ENCODE measurements at regions not wholly inside any gene's neighbourhood (a gene's known extent, or its start where the extent isn't known, plus 50 kb on each side); places are given as distances from the start of the nearest gene placed in this dataset.

DNA sequence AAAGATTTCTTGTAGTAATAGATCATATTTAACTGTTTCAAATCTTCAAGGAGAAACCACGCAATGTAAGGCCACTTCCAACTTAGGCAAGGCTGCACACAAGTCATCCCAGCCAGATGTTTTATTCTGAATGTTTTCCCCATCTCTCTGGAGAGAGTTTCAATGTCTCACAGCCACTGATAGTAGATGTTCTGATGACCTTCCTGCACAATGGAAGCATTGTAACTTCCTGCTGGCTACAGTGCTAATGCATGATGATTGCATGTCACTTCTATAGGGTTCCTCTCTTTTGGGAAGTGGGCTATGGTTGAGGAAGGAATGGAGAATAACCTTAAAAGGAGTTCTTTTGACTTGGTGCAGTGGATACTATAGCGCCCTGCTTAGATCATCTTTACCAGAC, 328.0 kb downstream of the ZNF621 start:
- no peak for DNase-seq (ENCODE audit: low read depth)

GRCh38 chr3:40853474-40853873, 328.7 kb downstream of the ZNF621 start:
- DNase-seq (ENCODE audit: low read depth): no peak

DNA sequence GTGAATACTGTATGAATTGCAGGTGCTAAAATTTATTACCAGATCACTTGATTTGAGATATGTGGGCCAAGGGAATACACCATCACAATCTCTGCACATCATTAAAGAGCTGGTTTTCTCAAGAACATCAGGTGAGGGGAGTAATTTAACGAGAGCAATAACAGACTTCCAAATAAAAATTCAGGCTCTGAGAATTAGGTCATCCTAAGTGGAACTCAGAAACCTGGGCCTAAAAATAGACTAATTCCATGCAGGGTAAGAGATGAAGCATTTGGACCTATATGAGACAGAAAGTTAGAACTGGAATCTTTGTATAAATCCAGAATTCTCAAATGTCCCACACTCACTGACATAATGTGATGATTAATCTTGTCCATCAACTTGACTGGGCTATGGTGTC, 331.1 kb downstream of the ZNF621 start:
- no peak for DNase-seq (ENCODE audit: low read depth)

DNA sequence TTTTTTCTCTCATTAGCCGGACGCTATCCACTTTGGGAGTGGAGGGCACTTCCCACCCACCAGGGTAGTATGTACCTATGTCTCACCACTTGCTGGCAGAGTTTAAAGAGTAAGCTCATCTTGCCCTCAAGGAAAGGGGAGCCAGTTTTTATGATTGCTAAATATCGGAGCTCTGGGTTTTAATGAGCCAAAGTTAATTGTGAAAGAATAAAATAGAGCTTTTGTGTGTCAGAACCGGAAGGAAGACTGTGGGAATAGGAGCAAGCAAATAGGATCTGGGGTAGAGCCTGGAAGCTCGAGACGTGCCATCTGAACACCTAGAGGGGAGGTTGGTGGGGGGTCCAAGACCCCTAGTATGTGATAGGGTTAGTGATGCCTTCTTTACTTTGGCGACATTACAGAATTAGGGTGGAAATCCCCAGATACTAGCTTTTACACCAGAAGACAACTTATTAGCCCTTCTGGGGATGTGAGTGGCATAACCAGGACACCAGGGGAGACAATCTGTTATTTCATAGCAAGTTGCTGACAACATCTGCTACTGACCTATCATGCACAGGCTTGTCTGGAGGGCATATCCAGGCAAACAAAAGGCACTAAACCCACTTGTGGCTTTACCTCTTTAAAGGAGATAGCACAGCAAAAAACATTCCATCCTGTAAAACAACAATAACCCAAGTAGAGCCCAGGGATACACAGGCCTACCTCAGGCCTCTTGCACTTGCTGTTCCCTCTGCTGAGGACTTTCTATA, 333.8 kb downstream of the ZNF621 start:
- no peak for DNase-seq (ENCODE audit: low read depth)

GRCh38 chr3:40862946-40863345, 336.4 kb upstream of the CTNNB1 start:
- DNase-seq (ENCODE audit: low read depth): no peak

GRCh38 chr3:40864146-40864782, 335.0 kb upstream of the CTNNB1 start:
- no peak for DNase-seq (ENCODE audit: low read depth)

- no peak for DNase-seq (ENCODE audit: low read depth)
Observed at GRCh38 chr3:40864915-40865314, 334.4 kb upstream of the CTNNB1 start.

GRCh38 chr3:40867797-40868196, 331.5 kb upstream of the CTNNB1 start:
- no peak for DNase-seq (ENCODE audit: low read depth)

- DNase-seq (ENCODE audit: low read depth): no peak
Observed at GRCh38 chr3:40869013-40869412, 330.3 kb upstream of the CTNNB1 start.

DNA sequence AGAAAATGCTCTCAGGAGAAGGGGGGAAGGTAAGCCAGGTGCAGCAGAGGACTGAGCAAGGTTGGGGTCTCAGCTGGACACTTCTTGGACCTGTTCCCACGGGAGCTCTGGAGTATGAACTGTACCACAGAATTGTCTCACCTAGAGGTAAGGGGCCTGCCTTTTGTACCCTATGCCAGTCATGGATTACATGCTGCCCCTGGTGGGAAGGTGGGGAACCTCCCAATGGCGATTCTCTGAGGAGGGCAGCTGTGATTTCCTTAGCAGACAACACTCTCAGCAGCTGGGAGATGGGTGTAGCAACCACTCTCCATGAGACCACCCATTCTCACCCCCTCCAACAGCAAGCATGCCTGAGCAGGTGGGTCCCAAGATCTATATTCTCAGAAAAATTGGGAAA, 329.4 kb upstream of the CTNNB1 start:
- no peak for DNase-seq (ENCODE audit: low read depth)

DNA sequence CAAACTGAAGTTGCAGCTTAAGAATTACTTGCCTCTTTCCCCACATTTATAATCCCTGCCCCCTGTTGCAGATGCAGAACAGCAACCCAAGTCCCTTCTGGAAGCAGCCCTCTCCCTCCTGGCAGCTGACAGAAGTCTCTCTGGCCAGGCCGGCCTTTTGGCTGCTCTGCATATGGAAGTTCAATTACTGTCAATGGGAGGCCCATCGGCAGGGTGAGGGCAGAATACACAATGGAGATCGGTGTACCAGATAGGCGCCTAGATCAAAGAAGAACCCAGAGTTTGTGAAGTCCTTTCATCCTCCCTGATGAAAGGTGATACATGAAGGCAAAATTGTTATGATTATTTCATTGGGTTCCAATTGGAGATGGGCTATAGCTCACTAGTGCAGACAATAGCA, 327.9 kb upstream of the CTNNB1 start:
- DNase-seq (ENCODE audit: low read depth): no peak

DNA sequence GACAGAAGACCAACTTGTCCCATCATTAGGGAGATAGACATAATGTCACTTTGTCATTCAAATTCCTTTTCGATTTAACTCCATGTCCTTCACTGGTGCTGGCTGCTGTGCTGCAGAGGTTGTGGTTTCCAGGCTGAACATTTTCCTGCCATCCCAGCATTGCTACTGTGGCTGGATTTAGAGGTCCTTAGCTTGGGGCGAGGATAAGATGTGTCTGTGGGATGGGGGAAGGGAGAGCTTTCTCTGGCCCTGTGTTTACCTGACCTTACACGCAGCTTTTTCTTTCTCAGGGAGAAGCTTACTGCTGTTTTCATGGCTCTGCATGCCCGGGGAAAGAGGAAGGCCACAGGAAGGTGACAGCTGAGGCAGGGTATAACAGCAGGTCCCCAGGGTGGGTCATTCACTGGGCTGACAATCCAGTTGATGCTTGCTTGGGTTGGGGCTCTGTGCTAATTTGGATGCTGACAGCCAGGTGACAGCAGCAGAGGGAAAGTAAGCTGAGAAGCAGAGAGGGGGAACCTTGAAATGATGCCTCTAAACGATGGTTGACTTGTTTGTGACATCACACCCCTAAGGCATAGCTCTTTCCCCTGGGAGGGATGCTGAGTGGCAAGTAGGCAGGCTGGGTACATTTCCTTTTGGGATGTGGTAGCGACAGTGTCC, 326.9 kb upstream of the CTNNB1 start:
- no peak for DNase-seq (ENCODE audit: low read depth)

DNA sequence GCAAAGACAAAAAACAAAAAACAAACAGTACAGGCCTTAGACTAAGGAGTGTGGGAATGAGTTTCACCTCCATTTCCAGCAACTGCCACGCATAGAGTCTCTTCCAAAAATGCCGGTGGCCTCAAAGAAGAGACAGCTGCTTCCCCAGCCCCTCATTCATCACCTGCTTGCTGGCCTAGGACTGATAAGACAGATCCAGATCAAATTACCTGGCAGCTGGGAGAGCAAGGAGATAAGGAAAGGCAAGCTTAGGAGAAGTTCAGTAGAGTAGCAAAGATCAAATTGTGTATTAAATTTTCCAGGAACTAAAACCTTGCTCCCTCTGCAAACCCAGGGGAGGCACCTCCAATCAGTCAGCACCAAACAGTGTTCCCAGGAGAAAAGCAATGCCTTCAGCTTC, 325.8 kb upstream of the CTNNB1 start:
- DNase-seq (ENCODE audit: low read depth): peak; percentile 43

- no peak for DNase-seq (ENCODE audit: low read depth)
Observed at GRCh38 chr3:40873934-40874699, 325.2 kb upstream of the CTNNB1 start.

GRCh38 chr3:40875581-40875980, 323.7 kb upstream of the CTNNB1 start:
- no peak for DNase-seq (ENCODE audit: low read depth)

GRCh38 chr3:40876009-40876408, 323.3 kb upstream of the CTNNB1 start:
- no peak for DNase-seq (ENCODE audit: low read depth)

DNA sequence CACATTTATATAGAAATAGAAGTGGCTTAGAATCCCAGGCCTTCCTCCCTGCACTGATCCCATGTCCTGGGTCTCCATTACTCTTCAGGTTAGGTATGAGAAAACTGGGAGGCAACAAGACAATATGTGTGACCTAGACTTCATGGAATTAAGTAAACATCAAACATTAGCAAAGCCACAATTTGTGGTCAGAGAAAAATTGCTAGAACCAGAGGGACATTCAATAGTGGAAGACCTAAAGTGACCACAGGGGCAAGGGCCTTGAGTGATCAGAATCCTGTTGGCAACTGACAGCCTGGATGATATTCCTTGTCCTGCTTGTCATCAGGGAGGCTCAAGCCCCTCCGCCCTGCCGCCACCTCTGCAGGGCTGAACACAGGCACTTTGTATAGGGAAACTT, 322.8 kb upstream of the CTNNB1 start:
- DNase-seq (ENCODE audit: low read depth): peak; percentile 29

GRCh38 chr3:40877631-40878463, 321.5 kb upstream of the CTNNB1 start:
- DNase-seq (ENCODE audit: low read depth): peak; percentile 78

GRCh38 chr3:40878464-40878905, 320.8 kb upstream of the CTNNB1 start:
- DNase-seq (ENCODE audit: low read depth): no peak

DNA sequence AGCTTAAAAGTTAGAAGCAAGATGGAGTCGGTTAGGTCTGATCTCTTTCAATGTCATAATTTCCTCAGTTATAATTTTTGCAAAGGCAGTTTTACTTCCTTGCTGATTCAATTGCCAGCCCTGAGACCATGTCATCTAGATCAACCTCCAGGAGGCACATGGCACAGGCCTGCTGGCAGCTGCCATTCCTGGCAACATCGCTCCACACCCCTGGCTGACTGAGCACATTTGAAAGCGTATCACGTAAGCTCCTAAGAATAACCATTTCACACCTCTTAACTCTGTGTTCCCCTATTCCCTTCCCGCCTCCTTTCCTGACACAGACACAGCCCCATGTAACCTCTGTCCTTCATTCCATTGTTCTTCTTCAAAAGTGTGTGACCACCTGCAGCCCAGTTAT, 313.9 kb upstream of the CTNNB1 start:
- no peak for DNase-seq (ENCODE audit: low read depth)
